ENCODE measurements at regions not wholly inside any gene's neighbourhood (a gene's known extent, or its start where the extent isn't known, plus 50 kb on each side); places are given as distances from the start of the nearest gene placed in this dataset.

DNA sequence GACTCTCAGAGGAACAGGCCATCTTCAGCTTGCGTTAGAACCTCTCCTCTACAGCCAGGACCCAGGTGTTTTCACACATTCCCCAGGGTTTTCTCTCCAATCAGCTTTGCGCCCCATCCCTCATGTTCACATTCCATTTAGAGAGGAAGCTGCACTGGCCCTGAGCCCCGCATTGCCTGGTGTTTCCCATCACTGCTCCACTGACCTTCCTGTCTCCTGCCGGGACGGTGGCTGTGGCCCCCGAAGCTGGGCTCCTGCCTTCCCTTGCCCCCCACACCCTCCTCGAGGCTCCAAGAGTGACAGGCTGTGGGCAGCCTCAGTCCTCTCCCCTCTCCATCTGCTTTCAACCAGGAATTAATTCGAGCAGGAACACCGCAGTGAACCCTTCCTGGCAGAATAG, 357.3 kb downstream of the THBS2 start:
- TF ChIP-seq, protein P1, sequence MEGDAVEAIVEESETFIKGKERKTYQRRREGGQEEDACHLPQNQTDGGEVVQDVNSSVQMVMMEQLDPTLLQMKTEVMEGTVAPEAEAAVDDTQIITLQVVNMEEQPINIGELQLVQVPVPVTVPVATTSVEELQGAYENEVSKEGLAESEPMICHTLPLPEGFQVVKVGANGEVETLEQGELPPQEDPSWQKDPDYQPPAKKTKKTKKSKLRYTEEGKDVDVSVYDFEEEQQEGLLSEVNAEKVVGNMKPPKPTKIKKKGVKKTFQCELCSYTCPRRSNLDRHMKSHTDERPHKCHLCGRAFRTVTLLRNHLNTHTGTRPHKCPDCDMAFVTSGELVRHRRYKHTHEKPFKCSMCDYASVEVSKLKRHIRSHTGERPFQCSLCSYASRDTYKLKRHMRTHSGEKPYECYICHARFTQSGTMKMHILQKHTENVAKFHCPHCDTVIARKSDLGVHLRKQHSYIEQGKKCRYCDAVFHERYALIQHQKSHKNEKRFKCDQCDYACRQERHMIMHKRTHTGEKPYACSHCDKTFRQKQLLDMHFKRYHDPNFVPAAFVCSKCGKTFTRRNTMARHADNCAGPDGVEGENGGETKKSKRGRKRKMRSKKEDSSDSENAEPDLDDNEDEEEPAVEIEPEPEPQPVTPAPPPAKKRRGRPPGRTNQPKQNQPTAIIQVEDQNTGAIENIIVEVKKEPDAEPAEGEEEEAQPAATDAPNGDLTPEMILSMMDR (IDR thresholded peaks at IDR 0.05; ENCODE audit: low read length): no peak
- no peak for TF ChIP-seq EZH2phosphoT487 (IDR thresholded peaks at IDR 0.05; ENCODE audit: low read length)
